Stimulated activated CD4-positive, alpha-beta T cell treated with anti-CD3 and anti-CD28 coated beads, Interleukin-12 subunit alpha, Interleukin-12 subunit beta, amount 100 ng/mL, for 4 hours (primary cell): ENCODE measurements at regions not wholly inside any gene's neighbourhood (a gene's known extent, or its start where the extent isn't known, plus 50 kb on each side); places are given as distances from the start of the nearest gene placed in this dataset.

ENCODE experiments used
- DNase-seq: peaks from one replicate; pipeline ENCODE4 v3.0.0-alpha.2; 2020

- DNase-seq = no peak
These were observed 153.8 kb upstream of the BLID start for GRCh38 chr11:122269824-122270223.

DNA sequence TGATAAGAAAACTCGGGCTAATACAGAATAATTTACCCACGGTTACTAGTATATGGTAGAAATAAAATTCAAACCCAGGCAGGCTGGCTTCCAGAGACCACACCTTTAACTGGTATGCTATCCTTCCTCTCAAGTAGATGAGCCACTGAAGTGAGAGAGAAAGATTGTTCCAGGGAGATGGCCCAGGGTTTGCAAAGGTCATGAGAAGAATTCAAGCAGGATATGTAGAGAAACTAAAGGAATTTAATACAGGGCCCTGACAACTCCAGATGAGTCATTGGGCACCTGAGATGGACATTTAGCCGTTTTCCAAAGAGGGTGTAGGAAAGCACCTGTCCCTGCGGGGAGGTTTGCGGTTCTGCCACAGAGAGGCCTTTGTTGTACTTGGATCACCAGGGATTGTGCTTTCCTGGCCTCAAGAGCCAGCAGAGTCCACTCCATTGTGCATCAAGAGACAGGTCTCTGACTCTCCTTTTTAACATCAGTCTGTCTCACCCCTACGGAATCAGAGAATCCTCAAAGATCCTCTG, 152.7 kb upstream of the BLID start:
- no peak for DNase-seq

DNA sequence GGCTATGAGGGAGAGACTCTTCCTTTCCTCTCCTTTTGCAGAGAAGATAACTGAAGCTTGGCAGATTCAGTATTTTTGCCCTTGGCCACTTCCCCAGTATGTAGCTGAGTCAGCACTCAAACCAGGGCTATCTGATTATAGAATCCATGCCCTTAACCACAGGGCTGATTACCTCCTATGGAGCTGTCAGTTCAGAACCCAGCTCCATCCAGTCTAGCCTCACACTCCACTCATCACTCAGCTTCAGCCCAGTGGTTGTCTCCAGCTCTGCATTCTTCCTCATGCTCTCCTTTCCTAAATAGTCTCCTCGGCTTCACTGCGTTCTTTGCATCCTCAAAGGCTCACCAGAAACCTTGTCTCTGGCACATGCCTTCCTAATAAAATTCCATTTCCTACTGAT, 151.6 kb upstream of the BLID start:
- DNase-seq = no peak

DNA sequence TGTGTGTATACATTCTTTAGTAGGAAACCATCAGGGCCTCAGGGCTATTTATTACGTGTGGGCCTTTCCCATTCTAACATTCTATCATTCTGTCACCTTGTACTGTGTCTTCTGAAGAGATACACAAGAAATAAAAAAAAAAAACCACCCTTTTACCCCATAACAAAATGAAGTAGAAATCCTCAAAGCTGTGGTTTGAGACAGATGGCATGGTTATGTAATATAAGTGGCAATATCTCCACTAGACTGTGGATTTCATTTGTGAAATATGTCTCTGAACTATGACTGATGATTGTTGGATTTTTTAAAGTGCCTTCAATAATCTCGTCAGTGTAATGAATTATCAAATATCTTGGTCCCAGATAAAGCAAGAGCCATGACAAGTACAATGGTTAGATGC, 150.0 kb upstream of the BLID start:
- no peak for DNase-seq

DNA sequence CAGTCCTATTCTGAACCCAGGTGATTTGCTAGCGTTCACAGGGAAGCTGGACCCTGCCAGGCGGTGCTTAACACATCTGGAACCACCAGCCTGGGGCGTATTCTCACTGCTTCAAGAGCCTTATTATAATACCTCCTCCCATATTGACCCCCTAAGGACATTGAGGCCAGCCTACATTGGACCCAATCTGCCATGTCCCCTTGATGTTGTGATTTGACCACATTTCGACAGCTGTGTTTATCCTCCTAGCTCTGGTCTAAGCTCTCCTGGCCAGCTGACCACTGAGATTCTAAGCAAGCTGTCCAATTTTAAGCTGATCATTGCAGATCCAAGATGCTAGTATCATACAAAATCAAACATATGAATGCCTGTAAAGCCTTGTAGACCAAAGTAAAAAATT, 148.1 kb upstream of the BLID start:
- DNase-seq = no peak

DNA sequence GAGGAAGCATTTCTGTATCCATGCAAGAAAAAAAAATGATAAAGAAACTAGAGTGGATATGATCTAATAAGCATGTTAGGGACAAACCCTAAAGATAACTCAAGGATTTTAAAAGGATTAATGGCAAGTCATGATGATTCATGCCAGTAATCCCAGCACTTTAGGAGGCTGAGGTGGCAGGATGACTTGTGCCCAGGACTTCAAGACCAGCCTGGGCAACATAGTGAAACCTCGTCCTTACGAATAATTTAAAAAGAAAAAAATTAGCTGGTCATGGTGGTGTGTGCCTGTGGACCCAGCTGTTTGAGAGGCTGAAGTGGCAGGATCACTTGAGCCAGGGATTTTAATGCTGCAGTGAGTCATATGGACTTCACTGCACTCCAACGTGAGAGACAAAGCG, 145.5 kb upstream of the BLID start:
- no peak for DNase-seq

GRCh38 chr11:122259195-122259821, 143.3 kb upstream of the BLID start:
- DNase-seq = no peak

DNA sequence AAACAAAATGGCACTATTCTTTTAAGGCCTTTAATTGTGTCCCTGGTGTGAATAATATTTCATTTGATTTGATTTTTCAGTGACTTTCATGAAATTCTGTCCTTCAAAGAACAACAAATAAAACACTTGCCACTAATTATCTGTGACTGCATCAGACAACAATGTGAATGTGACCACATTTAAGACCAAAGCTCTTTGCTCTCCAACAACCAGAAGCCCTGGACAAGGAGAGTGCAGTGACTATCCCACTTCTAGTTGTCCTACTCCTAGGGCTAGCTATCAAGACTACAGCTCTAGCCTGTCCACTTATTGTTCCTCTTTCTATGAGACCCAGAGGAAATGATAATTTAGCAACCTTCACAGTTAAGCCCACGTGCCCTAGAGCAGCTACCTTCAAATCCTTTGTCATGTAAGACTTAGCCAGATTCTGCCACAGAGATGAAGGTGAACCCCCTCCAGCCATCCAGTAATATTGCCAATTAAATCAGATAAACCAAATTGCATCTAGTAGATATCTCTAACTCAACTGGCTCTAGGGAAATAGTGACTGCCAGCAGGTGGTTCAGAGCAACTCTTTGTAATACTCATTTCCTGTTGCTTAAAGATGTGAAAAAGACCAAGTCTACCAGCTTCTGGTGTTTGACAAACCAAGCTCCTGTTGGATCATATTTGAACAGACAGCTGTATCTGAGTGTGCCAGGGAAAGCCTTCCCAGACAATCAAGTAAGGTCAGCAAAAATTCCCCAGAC, 142.6 kb upstream of the BLID start:
- no peak for DNase-seq

DNA sequence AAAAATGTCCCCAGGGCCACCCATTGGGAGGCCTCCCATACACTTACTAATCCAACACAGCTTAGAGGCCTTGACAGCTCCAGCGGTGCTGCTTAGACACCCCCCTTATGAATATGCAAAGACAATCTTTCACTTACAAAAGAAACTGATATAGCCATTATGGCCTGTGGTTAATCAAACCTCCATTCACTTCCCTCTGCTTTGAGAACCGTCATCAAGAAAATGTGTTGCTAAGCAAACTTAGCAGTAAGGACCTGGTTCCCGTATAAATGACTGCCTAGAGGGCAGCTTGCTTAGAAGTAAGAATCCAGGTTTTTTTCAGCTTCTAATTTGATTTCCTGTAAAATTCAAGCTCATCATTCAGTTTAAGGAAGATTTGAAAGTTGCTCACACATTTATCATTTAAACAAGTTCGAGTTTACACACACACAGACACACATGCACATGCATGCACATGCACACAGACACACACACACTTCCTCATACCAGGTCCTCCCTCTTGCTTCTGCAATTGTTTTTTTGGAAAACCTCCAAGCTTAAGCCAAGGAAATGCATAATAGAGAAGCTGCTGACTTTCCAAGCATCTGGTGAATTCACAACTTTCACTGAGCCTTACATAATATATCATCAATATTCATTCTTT, 137.7 kb upstream of the BLID start:
- no peak for DNase-seq

GRCh38 chr11:122248939-122249338, 132.9 kb upstream of the BLID start:
- no peak for DNase-seq

DNA sequence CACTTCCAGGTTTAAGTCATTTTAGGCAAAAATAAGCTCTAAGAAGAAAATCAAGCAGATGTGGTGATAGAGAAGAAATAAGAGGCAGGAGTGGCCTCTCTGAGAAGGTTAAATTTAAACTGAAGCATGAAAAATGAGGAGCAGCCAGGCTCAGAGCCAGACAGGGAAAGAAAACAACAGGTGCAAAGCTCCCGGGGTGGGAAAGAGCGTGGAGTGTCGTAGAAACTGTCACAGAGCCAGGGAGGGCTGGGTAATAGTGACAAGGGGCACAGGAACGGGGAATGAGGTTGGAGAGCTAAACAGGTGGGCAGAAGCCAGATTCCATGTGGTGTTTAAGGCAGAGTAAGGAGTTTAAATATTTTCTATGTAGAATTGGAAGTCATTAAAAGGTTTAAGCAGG, 132.1 kb upstream of the BLID start:
- DNase-seq = no peak

DNA sequence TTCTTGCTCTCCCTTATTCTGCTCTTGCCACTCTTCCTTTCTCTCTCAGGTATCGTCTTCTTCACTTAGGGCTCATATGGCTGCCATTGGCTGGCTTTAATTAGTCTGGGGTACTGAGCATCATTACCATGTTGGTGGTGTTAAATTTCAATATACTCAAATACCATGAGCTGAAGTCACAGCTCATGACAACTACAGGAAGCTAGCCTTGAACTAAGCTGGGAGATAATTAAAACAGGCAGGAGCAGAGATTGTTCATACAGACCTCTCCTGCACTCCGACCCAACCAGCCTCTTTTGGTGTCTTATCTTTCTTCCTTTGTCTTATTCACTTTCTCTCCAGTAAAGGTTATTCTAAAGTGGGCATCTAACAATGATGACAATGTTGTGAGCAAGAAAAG, 130.9 kb upstream of the BLID start:
- no peak for DNase-seq

- no peak for DNase-seq
These were observed 126.7 kb upstream of the BLID start for GRCh38 chr11:122242731-122243130.

DNA sequence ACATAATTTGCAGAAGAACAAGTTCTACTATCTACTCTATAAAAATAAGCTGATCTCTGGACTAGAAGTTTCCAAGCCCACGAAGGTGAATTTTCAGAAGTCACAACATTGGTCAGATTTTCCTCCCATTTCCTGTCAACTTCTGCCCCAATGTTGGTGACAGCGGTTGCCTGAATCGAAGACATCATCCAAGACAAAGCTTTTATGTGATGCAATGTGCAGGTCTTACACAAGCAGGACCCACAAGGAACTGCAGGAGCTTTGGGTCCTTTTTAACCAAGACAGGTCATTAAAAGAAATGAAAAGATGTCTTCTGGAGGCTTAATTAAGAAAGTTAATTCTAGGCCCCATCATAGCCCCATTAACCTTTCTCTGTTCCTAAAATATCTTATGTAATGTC, 125.6 kb upstream of the BLID start:
- DNase-seq = no peak

DNA sequence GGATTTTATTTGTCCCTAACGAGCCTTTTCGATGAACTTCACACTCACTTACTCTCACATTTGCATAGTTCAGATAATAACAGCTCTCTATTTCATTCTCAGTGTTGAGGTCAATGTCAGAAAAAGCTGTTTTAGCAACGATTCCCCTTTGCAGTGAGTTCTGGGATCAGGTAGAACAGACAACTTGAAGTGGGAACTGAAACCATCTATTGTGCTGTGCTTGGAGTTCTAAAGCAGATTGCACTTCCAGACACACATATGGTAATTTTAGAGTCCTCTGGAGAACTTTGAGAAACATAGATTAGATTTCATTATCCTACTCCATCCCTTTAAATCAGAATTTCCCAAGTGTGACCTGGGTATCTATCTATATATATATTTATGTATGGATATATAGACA, 124.6 kb upstream of the BLID start:
- DNase-seq = no peak

DNA sequence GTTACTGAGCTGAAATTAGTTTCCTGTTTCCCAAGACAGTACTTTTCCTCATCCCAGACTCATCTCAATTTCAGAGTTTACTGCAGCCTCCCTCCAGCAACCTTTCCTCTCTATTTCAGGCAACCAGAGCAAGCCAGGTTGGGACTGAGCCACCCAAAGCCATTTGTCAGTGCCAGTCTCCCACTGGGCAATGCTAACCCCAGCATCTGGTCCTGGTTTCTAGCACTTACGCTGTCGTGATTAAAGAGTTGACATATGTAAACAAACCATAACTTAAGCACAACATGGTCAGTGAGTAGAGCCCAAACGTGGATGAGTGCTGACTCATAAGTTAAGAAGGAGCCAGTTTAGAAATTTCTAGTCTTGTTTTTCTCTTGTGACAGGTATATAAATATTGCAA, 119.6 kb upstream of the BLID start:
- DNase-seq = no peak

DNA sequence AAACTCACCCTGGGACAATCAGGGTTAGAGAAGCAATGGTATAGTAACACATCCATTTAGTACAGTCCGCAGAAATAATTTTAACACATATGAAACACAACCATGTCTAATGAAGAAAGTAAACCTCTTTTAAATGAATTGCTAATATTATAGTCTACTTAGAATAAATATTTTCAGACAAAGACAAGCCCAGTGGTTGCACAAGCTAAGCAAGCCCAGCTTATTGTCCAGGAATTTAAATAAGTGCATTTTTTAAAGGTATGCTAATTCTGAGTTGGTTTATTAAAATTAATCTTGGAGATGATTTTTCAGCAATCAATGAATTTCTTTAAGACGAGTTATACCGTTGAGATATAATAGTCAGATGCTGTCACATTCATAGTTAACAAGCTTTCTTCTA, 118.8 kb upstream of the BLID start:
- no peak for DNase-seq

- no peak for DNase-seq
These were observed 118.2 kb upstream of the BLID start for GRCh38 chr11:122234257-122234656.

- DNase-seq = no peak
These were observed 117.0 kb upstream of the BLID start for GRCh38 chr11:122232985-122233384.

- DNase-seq = no peak
These were observed 114.4 kb upstream of the BLID start for GRCh38 chr11:122230385-122230755.

GRCh38 chr11:122229481-122230384, 113.7 kb upstream of the BLID start:
- DNase-seq = no peak

DNA sequence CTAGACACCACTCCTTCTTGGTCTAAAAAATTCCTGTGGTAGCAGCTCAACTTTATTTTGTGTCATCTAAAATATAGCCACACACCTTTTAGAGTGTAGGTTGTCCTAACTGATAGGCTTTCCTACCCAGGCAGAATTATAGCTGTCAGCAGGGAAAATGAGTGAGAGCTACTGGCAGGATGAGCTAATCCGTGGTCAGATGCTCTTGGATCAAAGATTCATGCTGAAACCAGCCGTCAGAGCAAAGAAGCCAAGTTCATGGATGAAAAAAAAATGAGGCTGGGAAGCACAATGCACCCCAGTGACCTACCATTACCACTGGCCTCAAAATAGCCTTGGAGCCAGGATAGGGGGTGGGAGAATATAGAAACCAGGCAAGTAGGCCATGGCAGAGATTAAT, 113.1 kb upstream of the BLID start:
- DNase-seq = no peak

DNA sequence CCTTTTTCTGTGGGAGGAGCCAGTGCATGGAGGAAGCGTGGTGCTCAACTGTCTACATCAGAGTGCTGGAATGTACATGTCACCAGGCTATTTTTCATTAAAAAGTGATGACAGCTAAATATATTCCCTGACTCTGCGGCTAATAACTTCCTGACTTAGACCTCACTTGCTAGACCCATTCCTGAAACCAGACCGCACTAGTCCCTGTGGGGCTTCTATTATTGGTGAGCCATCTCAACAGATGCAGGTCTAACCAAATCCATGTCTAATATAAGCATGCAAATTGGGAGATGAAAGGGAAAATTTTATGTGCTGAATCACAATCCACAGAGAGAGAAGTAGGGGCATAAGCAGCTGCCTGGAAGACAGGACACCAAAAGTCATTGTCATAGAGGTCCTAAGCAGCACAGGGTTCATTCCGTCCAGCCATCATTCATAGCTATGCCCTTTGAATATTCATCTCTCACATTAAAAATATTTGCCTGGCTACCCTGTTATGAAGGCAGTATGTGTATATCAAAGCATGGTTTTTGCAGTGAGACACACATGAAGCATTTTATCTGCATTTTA, 110.9 kb upstream of the BLID start:
- no peak for DNase-seq
